ENCODE measurements at regions not wholly inside any gene's neighbourhood (a gene's known extent, or its start where the extent isn't known, plus 50 kb on each side); places are given as distances from the start of the nearest gene placed in this dataset.
"Not testable (repeated sequence)": the region's sequence is repeated elsewhere in the genome, so short reads cannot be mapped to it uniquely, and the experiment has no call there.

DNA sequence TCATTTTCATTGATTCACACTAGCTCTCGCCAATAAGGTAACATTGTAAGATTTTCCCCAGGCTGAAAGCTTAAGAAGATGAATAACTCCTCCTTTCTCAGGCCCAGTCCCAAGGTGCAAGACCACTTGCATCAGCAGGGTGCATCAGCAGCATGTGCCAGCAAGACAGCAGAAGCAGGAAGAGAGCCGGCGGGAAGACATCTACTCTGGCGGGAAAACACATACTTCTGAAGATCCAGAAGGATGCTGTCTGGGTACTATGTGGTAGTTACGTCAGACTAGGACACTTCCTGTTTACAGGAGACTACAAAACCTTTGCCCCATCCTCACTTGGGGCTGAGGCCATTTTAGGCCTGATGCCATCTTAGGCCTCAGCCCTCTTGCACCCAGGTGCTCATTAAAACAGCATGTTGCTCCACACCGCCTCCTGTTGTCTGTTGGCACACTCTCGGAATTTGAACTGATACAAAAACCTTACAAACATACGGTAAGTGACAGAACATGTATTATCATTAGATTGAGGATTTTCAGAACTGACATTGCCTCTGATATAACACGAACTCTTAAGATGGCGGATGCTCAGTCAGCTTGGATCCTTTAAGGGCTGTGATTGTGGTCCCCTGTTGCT lies 886.5 kb upstream of the EPHA5 start:
- Histone ChIP-seq H3K4me1 (ENCODE audit: insufficient read depth) (no peaks in the 10 kb centered on the region), H3K9me3 (no peaks in the 10 kb centered on the region), H3K36me3 (no peaks in the 10 kb centered on the region), H3K27me3 (no peaks in the 10 kb centered on the region), H3K4me3 (no peak overlapping the region), H3K27ac (no peak overlapping the region)
- DNase-seq: no peak
- intact Hi-C loops (cut with DNase I): no loop called here
- TF ChIP-seq, protein P1, sequence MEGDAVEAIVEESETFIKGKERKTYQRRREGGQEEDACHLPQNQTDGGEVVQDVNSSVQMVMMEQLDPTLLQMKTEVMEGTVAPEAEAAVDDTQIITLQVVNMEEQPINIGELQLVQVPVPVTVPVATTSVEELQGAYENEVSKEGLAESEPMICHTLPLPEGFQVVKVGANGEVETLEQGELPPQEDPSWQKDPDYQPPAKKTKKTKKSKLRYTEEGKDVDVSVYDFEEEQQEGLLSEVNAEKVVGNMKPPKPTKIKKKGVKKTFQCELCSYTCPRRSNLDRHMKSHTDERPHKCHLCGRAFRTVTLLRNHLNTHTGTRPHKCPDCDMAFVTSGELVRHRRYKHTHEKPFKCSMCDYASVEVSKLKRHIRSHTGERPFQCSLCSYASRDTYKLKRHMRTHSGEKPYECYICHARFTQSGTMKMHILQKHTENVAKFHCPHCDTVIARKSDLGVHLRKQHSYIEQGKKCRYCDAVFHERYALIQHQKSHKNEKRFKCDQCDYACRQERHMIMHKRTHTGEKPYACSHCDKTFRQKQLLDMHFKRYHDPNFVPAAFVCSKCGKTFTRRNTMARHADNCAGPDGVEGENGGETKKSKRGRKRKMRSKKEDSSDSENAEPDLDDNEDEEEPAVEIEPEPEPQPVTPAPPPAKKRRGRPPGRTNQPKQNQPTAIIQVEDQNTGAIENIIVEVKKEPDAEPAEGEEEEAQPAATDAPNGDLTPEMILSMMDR (IDR thresholded peaks at IDR 0.05): no peak
- TF ChIP-seq POLR2A (IDR thresholded peaks at IDR 0.05) (no peak), EP300 (IDR thresholded peaks at IDR 0.05) (no peak)
- WGBS, 3 donors: 87 to 95% (median 95%) methylated on average over 10 of the region's 10 CpGs

- no peak overlapping the region for H3K4me3 ChIP-seq
- intact Hi-C loops (cut with DNase I): no loop called here
- no peak for DNase-seq
- no peaks in the 10 kb centered on the region for H3K27me3 ChIP-seq
- no peak overlapping the region for H3K27ac ChIP-seq
- TF ChIP-seq, protein P1 (IDR thresholded peaks at IDR 0.05): no peak
- TF ChIP-seq POLR2A (IDR thresholded peaks at IDR 0.05) (no peak), EP300 (IDR thresholded peaks at IDR 0.05) (no peak)
- WGBS, 3 donors: 4 to 21% (median 6%) methylated on average over 2 of the region's 2 CpGs
- no peaks in the 10 kb centered on the region for H3K4me1 ChIP-seq (ENCODE audit: insufficient read depth)
- no peaks in the 10 kb centered on the region for H3K9me3 ChIP-seq
- no peaks in the 10 kb centered on the region for H3K36me3 ChIP-seq
These were observed 885.0 kb upstream of the EPHA5 start for GRCh38 chr4:66555301-66555700.

- Histone ChIP-seq H3K36me3 (no peaks in the 10 kb centered on the region), H3K27me3 (no peaks in the 10 kb centered on the region), H3K4me3 (no peak overlapping the region), H3K9me3 (no peaks in the 10 kb centered on the region), H3K27ac (no peak overlapping the region), H3K4me1 (ENCODE audit: insufficient read depth) (no peaks in the 10 kb centered on the region)
- no peak for DNase-seq
- WGBS, 3 donors: 58 to 78% (median 75%) methylated on average over 2 of the region's 2 CpGs
- no peak for TF ChIP-seq EP300 (IDR thresholded peaks at IDR 0.05)
- TF ChIP-seq POLR2A (IDR thresholded peaks at IDR 0.05): no peak
- TF ChIP-seq, protein P1 (IDR thresholded peaks at IDR 0.05): no peak
- intact Hi-C loops (cut with DNase I): no loop called here
These were observed 884.5 kb upstream of the EPHA5 start for GRCh38 chr4:66554826-66555225.

GRCh38 chr4:66545301-66545700 lies 875.0 kb upstream of the EPHA5 start:
- H3K9me3 ChIP-seq; H3K4me1 ChIP-seq (ENCODE audit: insufficient read depth); H3K27me3 ChIP-seq; H3K4me3 ChIP-seq; DNase-seq; H3K36me3 ChIP-seq; H3K27ac ChIP-seq; intact Hi-C loops (cut with DNase I): not testable (repeated sequence)
- WGBS, 3 donors: 91 to 94% (median 93%) methylated on average over 11 of the region's 11 CpGs

DNA sequence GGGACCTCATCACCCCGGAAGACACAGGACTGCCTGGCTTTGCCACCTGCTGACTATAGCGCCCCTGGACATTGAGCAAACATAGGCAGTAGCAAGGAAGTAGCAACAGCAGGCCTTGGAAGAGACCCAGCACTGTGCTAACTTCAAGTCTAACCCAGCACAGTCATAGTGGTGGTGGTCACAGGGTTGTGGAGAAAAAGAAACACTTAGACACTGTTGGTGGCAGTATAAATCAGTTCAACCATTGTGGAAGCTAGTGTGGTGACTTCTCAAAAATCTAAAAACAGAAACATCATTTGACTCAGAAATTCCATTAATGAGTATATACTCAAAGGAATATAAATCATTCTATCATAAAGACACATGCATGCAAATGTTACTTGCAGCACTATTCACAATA lies 874.0 kb upstream of the EPHA5 start:
- 81 to 98% (median 91%) methylated on average over 2 of the region's 2 CpGs for WGBS, 3 donors
- Histone ChIP-seq H3K27ac (no peak overlapping the region), H3K4me3 (no peak overlapping the region), H3K27me3 (no peaks in the 10 kb centered on the region), H3K9me3 (no peaks in the 10 kb centered on the region), H3K36me3 (no peaks in the 10 kb centered on the region), H3K4me1 (ENCODE audit: insufficient read depth) (no peaks in the 10 kb centered on the region)
- no peak for TF ChIP-seq POLR2A (IDR thresholded peaks at IDR 0.05)
- TF ChIP-seq EP300 (IDR thresholded peaks at IDR 0.05): no peak
- TF ChIP-seq, protein P1 (IDR thresholded peaks at IDR 0.05): no peak
- intact Hi-C loops (cut with DNase I): no loop called here
- DNase-seq: no peak

Data from ovary (tissue), 7 donors.